ENCODE measurements at regions not wholly inside any gene's neighbourhood (a gene's known extent, or its start where the extent isn't known, plus 50 kb on each side); places are given as distances from the start of the nearest gene placed in this dataset.

- no peak for DNase-seq (ENCODE audit: low spot score)
Observed at GRCh38 chr2:150587547-150588505, 100.4 kb upstream of the RND3 start.

- peak; percentile 64 for DNase-seq (ENCODE audit: low spot score)
Observed at GRCh38 chr2:150586858-150587257, 99.4 kb upstream of the RND3 start.

DNA sequence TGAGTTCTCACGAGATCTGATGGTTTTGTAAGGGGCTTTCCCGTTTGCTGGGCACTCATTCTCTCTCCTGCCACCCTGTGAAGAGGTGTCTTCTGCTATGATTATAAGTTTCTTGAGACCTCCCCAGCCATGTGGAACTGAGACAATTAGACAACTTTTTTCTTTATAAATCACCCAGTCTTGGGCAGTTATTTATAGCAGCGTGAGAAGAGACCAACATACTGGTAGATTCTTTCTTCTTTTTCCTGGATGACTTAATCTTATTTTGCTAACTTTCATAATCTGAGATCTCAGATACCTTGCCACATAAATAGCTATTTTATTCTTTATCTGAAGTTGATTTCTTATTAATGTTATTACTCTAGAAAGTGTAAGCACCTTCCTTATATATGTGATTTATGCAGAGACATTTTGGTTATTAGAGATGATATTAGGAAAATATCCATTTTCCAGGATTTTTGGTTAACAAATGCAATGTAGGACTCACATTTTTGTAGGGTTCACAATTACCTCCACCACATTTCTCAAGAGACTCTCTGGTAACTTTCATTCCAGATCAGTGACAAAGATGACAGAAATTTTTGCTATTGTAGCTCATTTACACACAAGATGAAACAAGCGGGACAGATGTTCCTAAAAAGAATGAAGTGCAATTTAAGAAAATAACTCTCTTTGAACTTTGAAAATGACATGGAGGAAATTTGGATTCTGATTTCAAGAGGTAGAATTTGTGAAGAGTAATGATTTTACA, 97.9 kb upstream of the RND3 start:
- DNase-seq (ENCODE audit: low spot score) = no peak

- no peak for DNase-seq (ENCODE audit: low spot score)
Observed at GRCh38 chr2:150584081-150584480, 96.6 kb upstream of the RND3 start.

DNA sequence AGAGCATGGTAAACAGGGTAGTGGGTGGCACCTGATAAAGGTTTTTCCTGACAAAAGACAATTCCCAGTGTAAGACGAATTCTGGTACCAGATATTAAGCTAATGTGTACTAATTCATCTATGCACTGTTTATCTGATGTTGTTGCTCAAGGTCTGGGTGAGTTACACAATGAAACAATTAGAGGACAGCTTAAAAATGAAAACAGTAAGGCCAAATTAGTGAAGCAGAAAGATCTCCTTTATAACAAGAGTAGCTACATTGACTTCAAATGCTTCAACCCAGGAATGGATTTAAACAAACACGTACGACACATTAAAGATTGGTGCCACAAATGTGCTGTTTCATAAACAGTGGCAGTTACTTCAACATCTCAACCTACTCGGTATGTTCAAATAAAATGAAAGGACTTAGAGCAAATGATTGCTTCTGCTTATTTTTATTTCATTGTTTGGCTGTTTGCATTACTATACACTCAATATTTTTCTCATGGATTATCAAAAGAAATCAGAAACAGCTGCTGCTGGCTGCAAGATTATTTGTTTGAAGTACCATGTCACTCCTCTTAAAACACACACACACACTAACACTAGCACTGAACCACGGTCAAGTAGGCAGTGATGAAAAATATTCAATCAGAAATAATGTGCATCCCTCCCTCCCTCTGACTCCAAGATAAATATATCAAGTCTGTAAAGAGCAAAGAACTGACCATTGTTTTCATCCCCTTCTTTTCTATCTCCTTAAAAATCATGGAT, 94.4 kb upstream of the RND3 start:
- DNase-seq (ENCODE audit: low spot score) = no peak

DNA sequence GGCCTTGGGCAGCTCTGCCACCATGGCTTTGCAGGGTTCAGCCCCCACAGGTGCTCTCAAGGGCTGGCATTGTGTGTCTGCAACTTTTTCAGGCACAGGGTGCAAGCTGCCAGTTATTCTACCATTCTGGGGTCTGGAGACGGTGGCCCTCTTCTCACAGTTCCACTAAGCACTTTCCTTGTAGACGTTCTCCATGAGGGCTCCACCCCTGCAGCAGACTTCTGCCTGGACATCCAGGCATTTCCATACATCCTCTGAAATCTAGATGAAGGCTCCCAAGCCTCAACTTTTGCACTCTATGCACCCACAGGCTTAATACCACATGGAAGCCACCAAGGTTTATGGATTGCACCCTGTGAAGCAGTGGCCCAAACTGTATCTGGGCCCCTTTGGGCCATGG, 91.0 kb upstream of the RND3 start:
- no peak for DNase-seq (ENCODE audit: low spot score)

DNA sequence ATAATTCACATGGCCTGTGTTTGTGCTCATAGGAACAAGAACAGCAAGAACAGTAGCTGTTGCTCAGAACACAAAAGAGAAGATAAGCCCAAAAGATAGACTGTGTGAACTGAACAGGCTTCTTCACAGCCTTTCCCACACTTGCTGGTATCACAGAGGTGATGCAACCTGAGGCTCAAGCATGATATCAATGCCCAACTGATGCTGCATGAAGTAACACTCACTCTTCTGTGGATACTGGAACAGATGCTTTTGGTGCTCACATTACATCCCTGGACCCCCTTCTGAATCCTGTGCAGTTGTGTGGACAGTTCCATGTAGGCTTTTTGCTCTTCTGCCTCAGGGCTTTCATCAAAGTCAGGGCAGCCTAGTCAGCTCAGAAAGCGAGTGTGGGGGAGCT, 88.4 kb upstream of the RND3 start:
- DNase-seq (ENCODE audit: low spot score) = no peak

- DNase-seq (ENCODE audit: low spot score) = no peak
Observed at GRCh38 chr2:150572961-150573395, 85.5 kb upstream of the RND3 start.

GRCh38 chr2:150572194-150572766, 84.8 kb upstream of the RND3 start:
- no peak for DNase-seq (ENCODE audit: low spot score)

- no peak for DNase-seq (ENCODE audit: low spot score)
Observed at GRCh38 chr2:150571121-150571520, 83.7 kb upstream of the RND3 start.

GRCh38 chr2:150570712-150571111, 83.2 kb upstream of the RND3 start:
- DNase-seq (ENCODE audit: low spot score) = peak; percentile 75

GRCh38 chr2:150569761-150570160, 82.3 kb upstream of the RND3 start:
- no peak for DNase-seq (ENCODE audit: low spot score)

DNA sequence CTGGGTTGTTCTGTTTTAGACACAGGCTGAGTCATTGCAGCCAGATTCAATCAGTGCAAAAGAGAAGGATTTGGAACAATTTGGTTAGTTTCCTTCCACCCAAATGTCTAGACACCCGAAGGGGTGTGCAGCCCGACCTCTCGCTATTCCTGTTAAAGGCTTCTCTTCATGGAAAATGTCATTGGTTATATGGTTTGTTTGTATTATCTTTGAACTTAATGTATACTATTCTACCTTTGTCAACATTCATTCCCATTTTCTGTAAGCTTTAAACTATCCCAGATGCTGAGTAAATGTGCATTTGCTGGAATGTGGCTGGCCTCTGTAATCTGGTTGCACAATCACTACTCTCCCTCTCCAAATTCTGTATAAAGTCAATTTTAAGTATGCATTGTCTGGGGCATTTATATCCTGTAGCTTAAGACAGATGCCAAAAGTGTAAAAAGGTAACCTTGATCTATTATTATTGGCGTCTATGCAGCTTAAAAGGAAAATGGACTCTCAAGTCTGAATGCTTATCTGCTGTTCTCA, 80.4 kb upstream of the RND3 start:
- no peak for DNase-seq (ENCODE audit: low spot score)

DNA sequence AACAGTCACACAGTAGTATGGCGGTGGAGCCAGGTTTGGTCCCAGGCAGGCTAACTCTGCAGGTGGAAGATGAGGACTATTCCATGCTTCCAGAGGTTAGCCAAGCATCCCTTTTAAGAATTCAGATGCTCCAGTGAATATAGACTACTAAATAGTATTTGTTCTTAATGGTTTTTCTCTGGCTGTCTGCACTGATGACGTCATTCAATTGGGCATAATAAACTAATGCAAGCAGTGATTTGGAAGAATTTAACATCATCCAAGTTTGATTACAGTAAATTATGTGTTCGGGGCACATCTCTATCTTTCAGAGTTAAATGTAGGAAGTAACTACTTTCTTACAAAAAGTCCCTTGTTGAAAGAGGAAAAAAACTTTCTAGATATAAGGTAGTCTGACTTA, 78.8 kb upstream of the RND3 start:
- DNase-seq (ENCODE audit: low spot score) = no peak

DNA sequence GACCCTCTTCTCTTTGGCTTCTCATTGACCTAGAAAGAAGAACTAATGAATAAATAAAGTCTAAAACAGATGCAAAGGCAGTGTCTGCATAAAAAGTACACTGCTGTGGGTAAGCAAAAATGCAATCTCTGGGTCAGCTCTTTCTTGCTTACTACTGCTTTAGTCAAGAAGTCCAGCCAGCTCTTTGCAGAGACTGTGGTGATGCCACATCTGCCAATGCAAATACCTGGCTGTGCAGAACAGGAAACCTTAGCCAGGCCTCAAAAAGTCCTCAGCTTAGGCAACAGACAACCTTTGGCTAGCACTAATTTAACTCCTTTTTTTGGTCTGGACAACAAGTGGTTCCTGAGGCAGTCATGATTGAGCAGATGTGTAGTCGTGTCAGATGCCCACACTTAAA, 73.6 kb upstream of the RND3 start:
- no peak for DNase-seq (ENCODE audit: low spot score)

- no peak for DNase-seq (ENCODE audit: low spot score)
Observed at GRCh38 chr2:150557020-150557600, 69.6 kb upstream of the RND3 start.

DNA sequence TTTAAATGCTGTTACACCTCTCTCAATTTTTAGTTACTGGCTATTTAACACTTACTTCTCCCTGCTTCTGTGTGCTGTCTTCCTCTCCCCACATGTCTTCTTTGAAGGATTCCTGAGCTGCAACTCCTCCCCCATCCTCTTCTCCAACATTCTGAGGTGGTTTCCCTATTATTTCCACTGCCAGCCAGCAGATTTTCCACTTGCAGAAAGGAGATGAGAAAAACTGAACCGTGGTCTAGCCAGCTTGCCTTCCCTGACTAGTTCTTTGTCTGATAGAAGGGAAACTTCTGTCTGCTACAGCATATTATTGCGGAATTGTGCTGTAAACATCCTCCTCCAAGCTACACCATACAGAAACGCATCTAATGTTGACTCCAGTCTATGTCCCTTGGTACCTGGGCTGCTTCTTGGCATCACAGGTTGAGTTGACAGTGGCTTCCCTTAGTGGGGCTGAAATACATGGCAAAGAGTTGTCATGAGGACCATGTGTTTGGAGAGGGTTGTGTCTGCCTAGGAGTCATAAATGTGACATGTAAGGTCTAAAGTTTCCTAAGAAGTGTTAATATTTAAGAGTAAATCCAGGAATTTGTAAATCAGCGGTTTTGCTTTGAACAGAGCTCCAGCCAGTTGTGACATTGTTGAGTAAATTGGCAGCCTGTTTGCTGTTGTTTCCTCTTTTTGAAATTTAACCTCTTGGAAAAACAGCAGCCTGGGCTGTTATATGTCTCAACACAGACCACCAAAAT, 68.3 kb upstream of the RND3 start:
- DNase-seq (ENCODE audit: low spot score) = no peak

DNA sequence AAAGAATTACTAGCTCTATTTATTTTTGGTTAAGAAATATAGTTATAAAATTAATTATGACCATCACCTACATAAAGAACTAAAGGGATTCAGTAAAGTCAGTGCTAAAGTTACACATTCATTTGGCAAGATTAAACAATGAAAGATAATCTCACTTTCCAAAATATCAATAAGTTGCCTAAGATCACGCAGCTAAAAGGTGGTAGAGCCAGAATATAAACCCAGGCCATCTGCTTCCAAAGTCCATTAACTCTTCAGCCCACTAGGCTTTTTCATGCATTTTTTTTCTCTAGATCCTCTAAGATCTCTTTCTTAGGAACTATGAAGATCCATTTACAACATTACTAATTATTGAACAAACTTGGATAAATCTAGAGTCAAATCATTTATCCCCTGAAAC, 66.6 kb upstream of the RND3 start:
- DNase-seq (ENCODE audit: low spot score) = no peak

DNA sequence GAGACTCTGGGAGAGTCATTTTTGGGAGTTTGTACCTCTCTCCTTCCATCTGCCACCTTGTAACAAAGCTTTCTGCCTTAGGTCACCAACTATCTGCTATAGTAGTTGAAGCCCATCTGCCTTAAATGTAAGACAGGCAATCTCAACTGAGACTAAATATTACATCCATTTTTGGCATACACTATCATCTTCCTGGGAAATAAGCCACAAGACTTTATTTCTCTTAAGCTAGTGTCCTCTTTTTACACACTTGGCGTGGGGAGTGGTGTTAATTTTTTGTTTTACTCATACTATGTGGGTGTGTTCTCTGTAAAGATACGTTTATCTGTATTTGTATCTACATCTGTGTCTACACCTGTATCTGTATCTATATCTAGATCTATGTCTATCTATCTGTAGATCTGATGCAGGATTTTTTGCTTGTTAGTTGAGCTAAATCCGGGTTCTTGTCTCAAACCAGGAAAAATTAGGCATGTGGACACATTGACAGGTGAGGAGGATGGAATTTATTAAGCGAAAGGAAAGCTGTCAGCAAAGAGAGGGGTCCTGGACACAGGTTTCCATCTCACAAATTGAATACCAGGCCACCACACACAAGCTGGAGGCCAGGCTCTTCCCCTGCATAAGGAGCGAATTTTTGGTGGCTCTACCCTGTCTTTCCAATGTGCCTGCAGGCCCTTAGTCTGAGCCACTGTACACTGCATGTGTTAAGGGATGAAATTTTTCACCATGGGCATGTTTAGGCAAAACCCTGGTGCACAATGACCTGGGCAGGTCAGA, 64.8 kb upstream of the RND3 start:
- DNase-seq (ENCODE audit: low spot score) = no peak

DNA sequence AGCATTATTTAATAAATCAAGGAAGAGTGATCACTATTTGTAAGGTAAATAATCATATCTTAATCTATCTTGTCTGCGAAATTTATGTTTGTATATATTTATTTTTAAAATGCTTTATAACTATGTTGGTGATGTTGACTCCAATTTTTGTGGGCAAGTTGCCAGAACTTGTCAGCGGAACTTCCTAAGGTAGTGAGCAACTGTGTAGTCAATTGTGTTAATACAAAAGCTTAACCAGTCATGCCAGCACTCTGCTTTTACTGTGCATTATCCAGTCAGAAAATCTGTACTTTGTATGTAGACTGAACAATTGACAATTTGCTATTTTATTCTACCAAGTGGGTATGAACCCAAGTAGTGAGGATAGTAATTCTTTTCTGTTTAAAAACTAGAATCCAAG, 61.9 kb upstream of the RND3 start:
- DNase-seq (ENCODE audit: low spot score) = peak; percentile 89

All from kidney capillary endothelial cell (primary cell).